CD4-positive, alpha-beta T cell treated with Interferon gamma for 1 hour (primary cell): ENCODE measurements at regions not wholly inside any gene's neighbourhood (a gene's known extent, or its start where the extent isn't known, plus 50 kb on each side); places are given as distances from the start of the nearest gene placed in this dataset.
"Not testable (repeated sequence)": the region's sequence is repeated elsewhere in the genome, so short reads cannot be mapped to it uniquely, and the experiment has no call there.

ENCODE experiments used
- DNase-seq: peaks from one replicate; pipeline ENCODE4 v3.0.0-alpha.2; 2020

GRCh38 chr16:88128556-88128955, 177.3 kb downstream of the BANP start:
- no peak for DNase-seq

GRCh38 chr16:88129133-88129532, 177.9 kb downstream of the BANP start:
- not testable (repeated sequence) for DNase-seq

GRCh38 chr16:88130016-88130415, 178.8 kb downstream of the BANP start:
- DNase-seq = no peak

- DNase-seq = no peak
Observed at GRCh38 chr16:88130681-88131080, 179.4 kb downstream of the BANP start.

- DNase-seq = no peak
Observed at GRCh38 chr16:88131256-88131655, 180.0 kb downstream of the BANP start.

GRCh38 chr16:88131966-88132365, 180.7 kb downstream of the BANP start:
- DNase-seq = no peak

- no peak for DNase-seq
Observed at GRCh38 chr16:88132836-88133506, 181.7 kb downstream of the BANP start.

- no peak for DNase-seq
Observed at GRCh38 chr16:88133507-88133843, 182.2 kb downstream of the BANP start.

GRCh38 chr16:88134172-88134898, 183.1 kb downstream of the BANP start:
- DNase-seq = not testable (repeated sequence)

GRCh38 chr16:88134899-88135682, 183.9 kb downstream of the BANP start:
- DNase-seq = not testable (repeated sequence)

- not testable (repeated sequence) for DNase-seq
Observed at GRCh38 chr16:88136211-88136713, 185.0 kb downstream of the BANP start.

GRCh38 chr16:88136939-88137338, 185.7 kb downstream of the BANP start:
- DNase-seq = not testable (repeated sequence)

GRCh38 chr16:88139141-88139540, 187.9 kb downstream of the BANP start:
- DNase-seq = not testable (repeated sequence)

GRCh38 chr16:88140195-88140594, 189.0 kb downstream of the BANP start:
- DNase-seq = not testable (repeated sequence)

- DNase-seq = no peak
Observed at GRCh38 chr16:88141580-88141979, 190.3 kb downstream of the BANP start.

- DNase-seq = not testable (repeated sequence)
Observed at GRCh38 chr16:88142056-88142935, 191.1 kb downstream of the BANP start.

GRCh38 chr16:88143122-88144027, 192.1 kb downstream of the BANP start:
- DNase-seq = not testable (repeated sequence)

GRCh38 chr16:88144028-88144511, 192.8 kb downstream of the BANP start:
- no peak for DNase-seq

- not testable (repeated sequence) for DNase-seq
Observed at GRCh38 chr16:88145376-88145775, 194.1 kb downstream of the BANP start.

- not testable (repeated sequence) for DNase-seq
Observed at GRCh38 chr16:88145824-88146405, 194.7 kb downstream of the BANP start.

- DNase-seq = not testable (repeated sequence)
Observed at GRCh38 chr16:88148078-88148477, 196.8 kb downstream of the BANP start.
